HEK293 (cell line): ENCODE measurements at regions not wholly inside any gene's neighbourhood (a gene's known extent, or its start where the extent isn't known, plus 50 kb on each side); places are given as distances from the start of the nearest gene placed in this dataset.

Source experiments
- CTCF ChIA-PET: fragments of 350-600 bp; formaldehyde crosslinking; extraction: SDS; loops from one replicate; lab custom pipeline; 2021; ENCODE audit warnings: antibody characterized with exemption; lab: Yijun Ruan, JAX
- POLR2A ChIA-PET: fragments of 300-600 bp; formaldehyde crosslinking; extraction: SDS; loops from one replicate; lab custom pipeline; 2020; ENCODE audit warnings: antibody characterized with exemption, inconsistent platforms; lab: Yijun Ruan, JAX
- H3K27ac ChIP-seq: fragments of 200-500 bp; sonication (Bioruptor generic); 2 replicates; pipeline ENCODE4 v1.5.1; 2014; ENCODE audit warnings: low read depth, low read length, control low read depth, inconsistent platforms; ENCODE audit errors: extremely low read depth
- H3K36me3 ChIP-seq, 2 experiments: fragments of 200-500 bp in 1 of 2; sonication (Bioruptor generic) in 1 of 2; 1 replicate in 1 of 2; 2 replicates in 1 of 2; pipeline ENCODE4 v1.5.1; 2014 to 2017; ENCODE audit warnings: inconsistent platforms in 2 of 2, low read length in 2 of 2; ENCODE audit not compliant: control insufficient read depth in 2 of 2, insufficient read depth in 1 of 2
- H3K4me1 ChIP-seq: fragments of 200-500 bp; sonication (Bioruptor generic); 2 replicates; pipeline ENCODE4 v1.5.1; 2014; ENCODE audit warnings: mild to moderate bottlenecking, low read length, inconsistent platforms; ENCODE audit not compliant: control insufficient read depth, insufficient read depth
- H3K4me3 ChIP-seq: 2 replicates; pipeline ENCODE4 v1.5.1; 2011; ENCODE audit warnings: low read depth, mild to moderate bottlenecking, control low read depth, low read length, moderate library complexity
- H3K9me3 ChIP-seq: fragments of 200-500 bp; sonication (Bioruptor generic); 2 replicates; pipeline ENCODE4 v1.5.1; 2014; ENCODE audit warnings: low read depth, low read length, inconsistent platforms; ENCODE audit not compliant: control insufficient read depth, insufficient read depth
- GLIS2 ChIP-seq: fragments of 450-650 bp; formaldehyde crosslinking; IDR thresholded peaks from 2 replicates; pipeline ENCODE4 v1.5.1; 2016; ENCODE audit warnings: missing biosample characterization, missing genetic modification characterization
- MEIS1 ChIP-seq: sonication (generic); formaldehyde crosslinking; IDR thresholded peaks from 2 replicates; pipeline ENCODE4 v1.8.1; 2022; ENCODE audit warnings: missing genetic modification reagents, mild to moderate bottlenecking, borderline replicate concordance
- PRDM1 ChIP-seq: fragments of 450-650 bp; formaldehyde crosslinking; IDR thresholded peaks from 2 replicates; pipeline ENCODE4; 2016; ENCODE audit warnings: missing biosample characterization, missing genetic modification characterization
- SETDB1 ChIP-seq: IDR thresholded peaks from one replicate; pipeline ENCODE4 v1.6.1; 2017; ENCODE audit warnings: mild to moderate bottlenecking, low read length, moderate library complexity, mixed read lengths; ENCODE audit not compliant: insufficient read length
- SP7 ChIP-seq: fragments of 450-650 bp; formaldehyde crosslinking; IDR thresholded peaks from 2 replicates; pipeline ENCODE4 v1.5.1; 2016; ENCODE audit warnings: missing biosample characterization, missing genetic modification characterization
- YY2 ChIP-seq: fragments of 450-650 bp; formaldehyde crosslinking; IDR thresholded peaks from 2 replicates; pipeline ENCODE4 v1.5.1; 2016; ENCODE audit warnings: missing biosample characterization, missing genetic modification characterization
- ZFP69B ChIP-seq: fragments of 450-650 bp; formaldehyde crosslinking; IDR thresholded peaks from 2 replicates; pipeline ENCODE4 v1.5.1; 2016; ENCODE audit warnings: missing biosample characterization, missing genetic modification characterization
- ZNF121 ChIP-seq: fragments of 450-650 bp; formaldehyde crosslinking; IDR thresholded peaks from 2 replicates; pipeline ENCODE4 v1.5.1; 2016; ENCODE audit warnings: missing biosample characterization, missing genetic modification characterization
- ZNF133 ChIP-seq: fragments of 450-650 bp; formaldehyde crosslinking; IDR thresholded peaks from 2 replicates; pipeline ENCODE4 v1.5.1; 2016; ENCODE audit warnings: missing biosample characterization, missing genetic modification characterization
- ZNF175 ChIP-seq: fragments of 450-650 bp; formaldehyde crosslinking; IDR thresholded peaks from 2 replicates; pipeline ENCODE4 v1.5.1; 2016; ENCODE audit warnings: missing biosample characterization, missing genetic modification characterization
- ZNF19 ChIP-seq: fragments of 450-650 bp; formaldehyde crosslinking; IDR thresholded peaks from 2 replicates; pipeline ENCODE4; 2016; ENCODE audit warnings: missing biosample characterization, missing genetic modification characterization, low read depth
- ZNF302 ChIP-seq: fragments of 450-650 bp; formaldehyde crosslinking; IDR thresholded peaks from 2 replicates; pipeline ENCODE4 v1.5.1; 2016; ENCODE audit warnings: missing biosample characterization, missing genetic modification characterization, low read depth
- ZNF335 ChIP-seq: fragments of 450-650 bp; formaldehyde crosslinking; conservative IDR thresholded peaks from 2 replicates; pipeline ENCODE4 v1.5.1; 2016; ENCODE audit warnings: missing biosample characterization, missing genetic modification characterization
- ZNF366 ChIP-seq: fragments of 450-650 bp; formaldehyde crosslinking; conservative IDR thresholded peaks from 2 replicates; pipeline ENCODE4 v1.5.1; 2016; ENCODE audit warnings: missing biosample characterization, missing genetic modification characterization
- ZNF426 ChIP-seq: fragments of 450-650 bp; formaldehyde crosslinking; IDR thresholded peaks from 2 replicates; pipeline ENCODE4 v1.5.1; 2017; ENCODE audit warnings: missing biosample characterization, missing genetic modification characterization, mild to moderate bottlenecking, inconsistent platforms, moderate library complexity
- ZNF433 ChIP-seq: fragments of 450-650 bp; formaldehyde crosslinking; IDR thresholded peaks from 2 replicates; pipeline ENCODE4 v1.5.1; 2016; ENCODE audit warnings: missing biosample characterization, missing genetic modification characterization, low read depth
- ZNF501 ChIP-seq: fragments of 450-650 bp; formaldehyde crosslinking; IDR thresholded peaks from 2 replicates; pipeline ENCODE4 v1.5.1; 2016; ENCODE audit warnings: missing biosample characterization, missing genetic modification characterization
- ZNF549 ChIP-seq: fragments of 450-650 bp; IDR thresholded peaks from 2 replicates; pipeline ENCODE4 v1.5.1; 2018; ENCODE audit warnings: missing biosample characterization, missing genetic modification characterization, mild to moderate bottlenecking, inconsistent platforms, moderate library complexity
- ZNF677 ChIP-seq: fragments of 450-650 bp; IDR thresholded peaks from 2 replicates; pipeline ENCODE4 v1.5.0; 2018; ENCODE audit warnings: missing biosample characterization, mild to moderate bottlenecking, missing genetic modification characterization, moderate library complexity
- ZNF785 ChIP-seq: fragments of 450-650 bp; formaldehyde crosslinking; IDR thresholded peaks from 2 replicates; pipeline ENCODE4 v1.5.1; 2016; ENCODE audit warnings: missing biosample characterization, missing genetic modification characterization
- ZNF791 ChIP-seq: fragments of 450-650 bp; formaldehyde crosslinking; IDR thresholded peaks from 2 replicates; pipeline ENCODE4 v1.5.1; 2016; ENCODE audit warnings: missing biosample characterization, missing genetic modification characterization
- ZNF830 ChIP-seq: fragments of 450-650 bp; IDR thresholded peaks from 2 replicates; pipeline ENCODE4 v1.5.0; 2018; ENCODE audit warnings: missing biosample characterization, missing genetic modification characterization, low read depth, mild to moderate bottlenecking, moderate library complexity
- ZSCAN16 ChIP-seq: fragments of 450-650 bp; formaldehyde crosslinking; IDR thresholded peaks from 2 replicates; pipeline ENCODE4 v1.5.1; 2016; ENCODE audit warnings: missing biosample characterization, missing genetic modification characterization
- ZSCAN30 ChIP-seq: fragments of 450-650 bp; IDR thresholded peaks from 2 replicates; pipeline ENCODE4 v1.5.1; 2018; ENCODE audit warnings: missing biosample characterization, mild to moderate bottlenecking, missing genetic modification characterization, moderate library complexity
- TF ChIP-seq, protein P1 (sequence below): fragments of 450-650 bp; formaldehyde crosslinking; IDR thresholded peaks from 2 replicates; pipeline ENCODE4 v1.5.1; 2016; ENCODE audit warnings: missing biosample characterization, missing genetic modification characterization
- TF ChIP-seq, protein P2 (sequence below): fragments of 450-650 bp; formaldehyde crosslinking; IDR thresholded peaks from 2 replicates; pipeline ENCODE4 v1.5.1; 2017; ENCODE audit warnings: missing biosample characterization, missing genetic modification characterization
- TF ChIP-seq, protein P3 (sequence below): fragments of 450-650 bp; formaldehyde crosslinking; IDR thresholded peaks from 2 replicates; pipeline ENCODE4 v1.5.1; 2017; ENCODE audit warnings: missing biosample characterization, mild to moderate bottlenecking, missing genetic modification characterization, moderate library complexity
- TF ChIP-seq, protein P4 (sequence below): fragments of 450-650 bp; formaldehyde crosslinking; IDR thresholded peaks from 2 replicates; pipeline ENCODE4 v1.5.1; 2017; ENCODE audit warnings: missing biosample characterization, missing genetic modification characterization
- TF ChIP-seq, protein P5 (sequence below): fragments of 450-650 bp; formaldehyde crosslinking; IDR thresholded peaks from 2 replicates; pipeline ENCODE4 v1.5.1; 2016; ENCODE audit warnings: missing biosample characterization, missing genetic modification characterization

DNA sequence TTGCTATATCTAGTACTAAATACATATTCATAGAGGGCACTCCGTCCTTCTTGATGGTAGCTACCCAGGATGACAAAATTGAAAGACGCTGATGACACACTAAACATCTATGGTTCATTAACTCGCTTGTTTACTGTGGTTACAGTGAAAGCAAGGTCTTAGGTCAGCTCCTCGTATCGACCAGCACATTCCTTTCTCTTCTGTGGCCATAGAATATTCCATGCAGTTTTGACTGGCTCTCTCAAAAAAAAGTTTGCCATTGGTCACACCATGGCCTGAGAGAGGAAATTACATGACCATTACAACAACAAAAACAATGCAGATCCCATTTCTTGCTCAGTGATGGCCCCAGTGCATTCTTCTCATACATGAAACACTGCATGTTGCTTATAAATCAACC, 411.4 kb upstream of the SOX5 start (continued):
- TF ChIP-seq, protein P1, sequence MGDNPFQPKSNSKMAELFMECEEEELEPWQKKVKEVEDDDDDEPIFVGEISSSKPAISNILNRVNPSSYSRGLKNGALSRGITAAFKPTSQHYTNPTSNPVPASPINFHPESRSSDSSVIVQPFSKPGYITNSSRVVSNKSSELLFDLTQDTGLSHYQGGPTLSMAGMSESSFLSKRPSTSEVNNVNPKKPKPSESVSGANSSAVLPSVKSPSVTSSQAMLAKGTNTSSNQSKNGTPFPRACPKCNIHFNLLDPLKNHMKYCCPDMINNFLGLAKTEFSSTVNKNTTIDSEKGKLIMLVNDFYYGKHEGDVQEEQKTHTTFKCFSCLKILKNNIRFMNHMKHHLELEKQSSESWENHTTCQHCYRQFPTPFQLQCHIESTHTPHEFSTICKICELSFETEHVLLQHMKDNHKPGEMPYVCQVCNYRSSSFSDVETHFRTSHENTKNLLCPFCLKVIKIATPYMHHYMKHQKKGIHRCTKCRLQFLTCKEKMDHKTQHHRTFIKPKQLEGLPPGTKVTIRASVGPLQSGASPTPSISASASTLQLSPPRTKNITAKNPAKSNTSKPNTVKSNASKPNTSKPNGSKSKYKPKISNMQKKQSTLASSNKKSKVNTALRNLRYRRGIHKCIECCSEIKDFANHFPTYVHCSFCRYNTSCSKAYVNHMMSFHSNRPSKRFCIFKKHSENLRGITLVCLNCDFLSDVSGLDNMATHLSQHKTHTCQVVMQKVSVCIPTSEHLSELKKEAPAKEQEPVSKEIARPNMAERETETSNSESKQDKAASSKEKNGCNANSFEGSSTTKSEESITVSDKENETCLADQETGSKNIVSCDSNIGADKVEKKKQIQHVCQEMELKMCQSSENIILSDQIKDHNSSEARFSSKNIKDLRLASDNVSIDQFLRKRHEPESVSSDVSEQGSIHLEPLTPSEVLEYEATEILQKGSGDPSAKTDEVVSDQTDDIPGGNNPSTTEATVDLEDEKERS (tag by site-specific recombination), result no peak
- TF ChIP-seq ZNF133 (tag by site-specific recombination) (no peak), ZNF302 (tag by site-specific recombination) (no peak), ZNF366 (tag by site-specific recombination) (no peak), MEIS1 (no peak), ZNF426 (tag by site-specific recombination) (no peak), PRDM1 (tag by site-specific recombination) (no peak), ZNF785 (tag by site-specific recombination) (no peak)
- TF ChIP-seq, protein P2, sequence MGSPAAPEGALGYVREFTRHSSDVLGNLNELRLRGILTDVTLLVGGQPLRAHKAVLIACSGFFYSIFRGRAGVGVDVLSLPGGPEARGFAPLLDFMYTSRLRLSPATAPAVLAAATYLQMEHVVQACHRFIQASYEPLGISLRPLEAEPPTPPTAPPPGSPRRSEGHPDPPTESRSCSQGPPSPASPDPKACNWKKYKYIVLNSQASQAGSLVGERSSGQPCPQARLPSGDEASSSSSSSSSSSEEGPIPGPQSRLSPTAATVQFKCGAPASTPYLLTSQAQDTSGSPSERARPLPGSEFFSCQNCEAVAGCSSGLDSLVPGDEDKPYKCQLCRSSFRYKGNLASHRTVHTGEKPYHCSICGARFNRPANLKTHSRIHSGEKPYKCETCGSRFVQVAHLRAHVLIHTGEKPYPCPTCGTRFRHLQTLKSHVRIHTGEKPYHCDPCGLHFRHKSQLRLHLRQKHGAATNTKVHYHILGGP (tag by site-specific recombination), result no peak
- TF ChIP-seq, protein P3, sequence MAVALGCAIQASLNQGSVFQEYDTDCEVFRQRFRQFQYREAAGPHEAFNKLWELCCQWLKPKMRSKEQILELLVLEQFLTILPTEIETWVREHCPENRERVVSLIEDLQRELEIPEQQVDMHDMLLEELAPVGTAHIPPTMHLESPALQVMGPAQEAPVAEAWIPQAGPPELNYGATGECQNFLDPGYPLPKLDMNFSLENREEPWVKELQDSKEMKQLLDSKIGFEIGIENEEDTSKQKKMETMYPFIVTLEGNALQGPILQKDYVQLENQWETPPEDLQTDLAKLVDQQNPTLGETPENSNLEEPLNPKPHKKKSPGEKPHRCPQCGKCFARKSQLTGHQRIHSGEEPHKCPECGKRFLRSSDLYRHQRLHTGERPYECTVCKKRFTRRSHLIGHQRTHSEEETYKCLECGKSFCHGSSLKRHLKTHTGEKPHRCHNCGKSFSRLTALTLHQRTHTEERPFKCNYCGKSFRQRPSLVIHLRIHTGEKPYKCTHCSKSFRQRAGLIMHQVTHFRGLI (tag by site-specific recombination), result no peak

DNA sequence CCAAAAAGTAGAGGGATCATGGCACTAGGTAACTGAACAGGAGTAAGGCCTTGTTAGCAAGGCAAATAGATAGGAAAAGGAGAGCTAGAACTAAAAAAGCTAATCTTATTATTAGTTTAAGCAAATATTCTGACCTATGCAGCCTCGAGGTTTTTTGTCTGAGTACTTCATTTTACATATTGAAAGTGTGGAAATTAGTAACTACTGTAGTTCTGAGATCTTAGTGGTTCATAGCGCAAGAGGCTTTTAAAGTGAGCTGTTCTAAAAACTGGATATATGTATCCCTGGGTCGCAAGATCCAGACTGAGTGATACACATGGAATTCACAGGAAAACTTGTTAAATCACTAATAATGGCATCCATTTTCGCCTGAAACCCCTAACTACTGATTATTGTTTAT, 411.0 kb upstream of the SOX5 start:
- H3K36me3 ChIP-seq, result no peaks in the 10 kb centered on the region
- TF ChIP-seq YY2, result no peak
- TF ChIP-seq ZNF549 (tag by site-specific recombination), result no peak
- TF ChIP-seq GLIS2, result no peak
- TF ChIP-seq ZNF121 (tag by site-specific recombination), result no peak
- no peak for TF ChIP-seq ZNF175 (tag by site-specific recombination)
- no peak for TF ChIP-seq ZSCAN30 (tag by site-specific recombination)
- no peak for TF ChIP-seq SP7 (tag by site-specific recombination)
- TF ChIP-seq ZNF791 (tag by site-specific recombination), result no peak
- TF ChIP-seq ZSCAN16 (tag by site-specific recombination), result no peak
- TF ChIP-seq SETDB1, result no peak
- no peak for TF ChIP-seq ZNF433
- no peak for TF ChIP-seq ZNF501 (tag by site-specific recombination)
- TF ChIP-seq ZNF19, result no peak
- TF ChIP-seq, protein P4, sequence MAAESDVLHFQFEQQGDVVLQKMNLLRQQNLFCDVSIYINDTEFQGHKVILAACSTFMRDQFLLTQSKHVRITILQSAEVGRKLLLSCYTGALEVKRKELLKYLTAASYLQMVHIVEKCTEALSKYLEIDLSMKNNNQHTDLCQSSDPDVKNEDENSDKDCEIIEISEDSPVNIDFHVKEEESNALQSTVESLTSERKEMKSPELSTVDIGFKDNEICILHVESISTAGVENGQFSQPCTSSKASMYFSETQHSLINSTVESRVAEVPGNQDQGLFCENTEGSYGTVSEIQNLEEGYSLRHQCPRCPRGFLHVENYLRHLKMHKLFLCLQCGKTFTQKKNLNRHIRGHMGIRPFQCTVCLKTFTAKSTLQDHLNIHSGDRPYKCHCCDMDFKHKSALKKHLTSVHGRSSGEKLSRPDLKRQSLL (tag by site-specific recombination), result no peak
- TF ChIP-seq ZNF830 (tag by site-specific recombination), result no peak
- no peak for TF ChIP-seq ZFP69B (tag by site-specific recombination)
- no peak for TF ChIP-seq ZNF335 (tag by site-specific recombination)
- TF ChIP-seq, protein P5, sequence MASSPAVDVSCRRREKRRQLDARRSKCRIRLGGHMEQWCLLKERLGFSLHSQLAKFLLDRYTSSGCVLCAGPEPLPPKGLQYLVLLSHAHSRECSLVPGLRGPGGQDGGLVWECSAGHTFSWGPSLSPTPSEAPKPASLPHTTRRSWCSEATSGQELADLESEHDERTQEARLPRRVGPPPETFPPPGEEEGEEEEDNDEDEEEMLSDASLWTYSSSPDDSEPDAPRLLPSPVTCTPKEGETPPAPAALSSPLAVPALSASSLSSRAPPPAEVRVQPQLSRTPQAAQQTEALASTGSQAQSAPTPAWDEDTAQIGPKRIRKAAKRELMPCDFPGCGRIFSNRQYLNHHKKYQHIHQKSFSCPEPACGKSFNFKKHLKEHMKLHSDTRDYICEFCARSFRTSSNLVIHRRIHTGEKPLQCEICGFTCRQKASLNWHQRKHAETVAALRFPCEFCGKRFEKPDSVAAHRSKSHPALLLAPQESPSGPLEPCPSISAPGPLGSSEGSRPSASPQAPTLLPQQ (tag by site-specific recombination), result no peak
- TF ChIP-seq ZNF677, result no peak
- no peak overlapping the region for H3K4me3 ChIP-seq
- ChIA-PET CTCF (interaction anchor here (0.6 to 1.1 kb wide), 4 partner anchors 155 to 998 kb away, joined by 3 to 8 read pairs (median 4); no protein-coding TSS in a partner anchor), POLR2A (interaction anchor here (1.0 kb wide), 1 partner anchor 201 kb away, joined by 3 read pairs; no protein-coding TSS in a partner anchor)
- H3K9me3 ChIP-seq, result no peaks in the 10 kb centered on the region
- H3K4me1 ChIP-seq, result peaks cover 17% of the 10 kb centered on the region
- H3K27ac ChIP-seq, result no peak overlapping the region
